Caco-2 (cell line): ENCODE measurements at regions not wholly inside any gene's neighbourhood (a gene's known extent, or its start where the extent isn't known, plus 50 kb on each side); places are given as distances from the start of the nearest gene placed in this dataset.

Experiments
- BruUV-seq: library from RNA; stranded (reverse); fragments of 400-500 nt; replicated peaks from 2 replicates; lab custom pipeline; 2021; lab: Mats Ljungman, UMichigan
- CTCF ChIA-PET: fragments of 300-600 bp; sonication (Branson Sonifier 250); formaldehyde crosslinking; loops from one replicate; lab custom pipeline; 2022; ENCODE audit warnings: antibody characterized with exemption; lab: Charles Lee
- POLR2A ChIA-PET: fragments of 300-600 bp; sonication (Branson Sonifier 250); formaldehyde crosslinking; loops from one replicate; lab custom pipeline; 2022; ENCODE audit warnings: antibody characterized with exemption; lab: Charles Lee
- DNase-seq, 2 experiments: peaks; one replicate each; pipeline versions ENCODE4 v3.0.0 to v3.0.0-alpha.2; 2020 to 2022
- H3K27me3 ChIP-seq: replicated peaks from 2 replicates; pipeline ENCODE4 v1.6.0; 2011; ENCODE audit warnings: low read length; ENCODE audit not compliant: control insufficient read depth, insufficient read depth
- H3K36me3 ChIP-seq: 2 replicates; pipeline ENCODE4 v1.5.1; 2011; ENCODE audit warnings: low read length; ENCODE audit not compliant: control insufficient read depth, insufficient read depth
- H3K4me1 ChIP-seq: fragments of 250-450 bp; sonication (Bioruptor Pico); 2 replicates; pipeline ENCODE4 v1.5.1; 2020; ENCODE audit warnings: mild to moderate bottlenecking
- H3K4me3 ChIP-seq: 2 replicates; pipeline ENCODE4 v1.5.1; 2011; ENCODE audit warnings: low read depth, mild to moderate bottlenecking, control low read depth, low read length
- H3K9me3 ChIP-seq: fragments of 250-450 bp; sonication (Bioruptor Pico); 2 replicates; pipeline ENCODE4 v1.5.1; 2020; ENCODE audit warnings: mild to moderate bottlenecking, moderate library complexity
- H3K27ac Mint-ChIP-seq: one replicate; pipeline ENCODE4 v1.8.0; 2022; ENCODE audit warnings: mixed read lengths; ENCODE audit not compliant: unreplicated experiment
- H3K27me3 Mint-ChIP-seq: one replicate; pipeline ENCODE4 v1.8.0; 2022; ENCODE audit warnings: mixed read lengths; ENCODE audit not compliant: insufficient read depth, unreplicated experiment
- H3K36me3 Mint-ChIP-seq: one replicate; pipeline ENCODE4 v1.8.0; 2022; ENCODE audit warnings: mild to moderate bottlenecking, mixed read lengths; ENCODE audit not compliant: insufficient read depth, unreplicated experiment
- H3K4me1 Mint-ChIP-seq: one replicate; pipeline ENCODE4 v1.8.0; 2022; ENCODE audit warnings: low read depth, mixed read lengths; ENCODE audit not compliant: unreplicated experiment
- H3K4me3 Mint-ChIP-seq: one replicate; pipeline ENCODE4 v1.8.0; 2022; ENCODE audit warnings: mild to moderate bottlenecking, moderate library complexity, mixed read lengths; ENCODE audit not compliant: unreplicated experiment
- H3K9me3 Mint-ChIP-seq: one replicate; pipeline ENCODE4 v1.8.0; 2022; ENCODE audit warnings: mixed read lengths; ENCODE audit not compliant: unreplicated experiment
- CTCF ChIP-seq, 2 experiments: fragments of 200-600 bp in 1 of 2; IDR thresholded peaks; 1 replicate in 1 of 2; 2 replicates in 1 of 2; pipeline versions ENCODE4 v1.5.1 to v1.8.0; 2011 to 2022; ENCODE audit warnings: antibody characterized with exemption in 1 of 2, control low read depth in 1 of 2, inconsistent platforms in 1 of 2, low read depth in 1 of 2, low read length in 1 of 2, mild to moderate bottlenecking in 1 of 2, moderate library complexity in 1 of 2; ENCODE audit not compliant: insufficient read depth in 1 of 2, severe bottlenecking in 1 of 2, unreplicated experiment in 1 of 2
- intact Hi-C: fragments of 100-400 bp; cut with micrococcal nuclease; formaldehyde crosslinking; loops from one replicate; pipeline ENCODE4 v1.10.0; 2022; ENCODE audit not compliant: unreplicated experiment

GRCh38 chr5:167140548-167141291, 1150.7 kb upstream of the WWC1 start:
- no peaks in the 10 kb centered on the region for H3K27me3 ChIP-seq
- Mint-ChIP-seq H3K27ac (no peak overlapping the region), H3K4me1 (no peaks in the 10 kb centered on the region), H3K4me3 (no peak overlapping the region), H3K36me3 (no peaks in the 10 kb centered on the region), H3K9me3 (peaks cover 9% of the 10 kb centered on the region), H3K27me3 (peaks cover 8% of the 10 kb centered on the region)
- CTCF ChIA-PET = no interaction called here
- TF ChIP-seq CTCF (IDR thresholded peaks at IDR 0.05; ENCODE audit: insufficient read depth in 1 of 2, low read depth in 1 of 2, low read length in 1 of 2, severe bottlenecking in 1 of 2, unreplicated experiment in 1 of 2) = no peak
- no peak for DNase-seq
- H3K36me3 ChIP-seq = no peaks in the 10 kb centered on the region
- POLR2A ChIA-PET = no interaction called here
- BruUV-seq = no TSS peak
- no peak overlapping the region for H3K4me3 ChIP-seq
- intact Hi-C loops = no loop called here
- H3K9me3 ChIP-seq = no peaks in the 10 kb centered on the region
- no peaks in the 10 kb centered on the region for H3K4me1 ChIP-seq

- no peak for TF ChIP-seq CTCF (IDR thresholded peaks at IDR 0.05; ENCODE audit: insufficient read depth in 1 of 2, low read depth in 1 of 2, low read length in 1 of 2, severe bottlenecking in 1 of 2, unreplicated experiment in 1 of 2)
- Histone ChIP-seq H3K36me3 (no peaks in the 10 kb centered on the region), H3K4me3 (no peak overlapping the region), H3K27me3 (no peaks in the 10 kb centered on the region), H3K4me1 (no peaks in the 10 kb centered on the region), H3K9me3 (no peaks in the 10 kb centered on the region)
- BruUV-seq = no TSS peak
- Mint-ChIP-seq H3K4me1 (no peaks in the 10 kb centered on the region), H3K36me3 (no peaks in the 10 kb centered on the region), H3K27me3 (peaks cover 4% of the 10 kb centered on the region), H3K9me3 (no peaks in the 10 kb centered on the region), H3K27ac (no peak overlapping the region), H3K4me3 (no peak overlapping the region)
- ChIA-PET POLR2A (no interaction called here), CTCF (no interaction called here)
- DNase-seq = no peak
- intact Hi-C loops = no loop called here
Measured at GRCh38 chr5:167143716-167144115, 1147.7 kb upstream of the WWC1 start.

GRCh38 chr5:167145841-167146240, 1145.6 kb upstream of the WWC1 start:
- TF ChIP-seq CTCF (IDR thresholded peaks at IDR 0.05; ENCODE audit: insufficient read depth in 1 of 2, low read depth in 1 of 2, low read length in 1 of 2, severe bottlenecking in 1 of 2, unreplicated experiment in 1 of 2) = no peak
- intact Hi-C loops = no loop called here
- no peaks in the 10 kb centered on the region for H3K36me3 Mint-ChIP-seq
- no peak for DNase-seq
- CTCF ChIA-PET = no interaction called here
- no peaks in the 10 kb centered on the region for H3K36me3 ChIP-seq
- peaks cover 9% of the 10 kb centered on the region for H3K27me3 Mint-ChIP-seq
- no peak overlapping the region for H3K27ac Mint-ChIP-seq
- H3K27me3 ChIP-seq = no peaks in the 10 kb centered on the region
- H3K4me1 ChIP-seq = no peaks in the 10 kb centered on the region
- no peaks in the 10 kb centered on the region for H3K4me1 Mint-ChIP-seq
- no peak overlapping the region for H3K4me3 ChIP-seq
- POLR2A ChIA-PET = no interaction called here
- no peaks in the 10 kb centered on the region for H3K9me3 ChIP-seq
- no peaks in the 10 kb centered on the region for H3K9me3 Mint-ChIP-seq
- no TSS peak for BruUV-seq
- no peak overlapping the region for H3K4me3 Mint-ChIP-seq
